D721Med (cell line): ENCODE measurements at regions not wholly inside any gene's neighbourhood (a gene's known extent, or its start where the extent isn't known, plus 50 kb on each side); places are given as distances from the start of the nearest gene placed in this dataset.

Source experiments
- DNase-seq: peaks from one replicate; pipeline ENCODE4 v3.0.0; 2011; ENCODE audit warnings: low spot score; ENCODE audit not compliant: insufficient read length
- FAIRE-seq: peaks from 2 replicates; lab custom pipeline; 2011; peaks lifted over from hg19 to GRCh38; lab: Jason Lieb, UNC
- CTCF ChIP-seq: IDR thresholded peaks from 2 replicates; pipeline ENCODE4 v1.5.1; 2012; ENCODE audit warnings: mild to moderate bottlenecking, control low read depth; ENCODE audit not compliant: insufficient read depth; ENCODE audit errors: missing control alignments

- no peak for TF ChIP-seq CTCF
- FAIRE-seq (no peak), DNase-seq (no peak)
Measured at GRCh38 chr10:36612436-36612835, 513.0 kb upstream of the ANKRD30A start.

DNA sequence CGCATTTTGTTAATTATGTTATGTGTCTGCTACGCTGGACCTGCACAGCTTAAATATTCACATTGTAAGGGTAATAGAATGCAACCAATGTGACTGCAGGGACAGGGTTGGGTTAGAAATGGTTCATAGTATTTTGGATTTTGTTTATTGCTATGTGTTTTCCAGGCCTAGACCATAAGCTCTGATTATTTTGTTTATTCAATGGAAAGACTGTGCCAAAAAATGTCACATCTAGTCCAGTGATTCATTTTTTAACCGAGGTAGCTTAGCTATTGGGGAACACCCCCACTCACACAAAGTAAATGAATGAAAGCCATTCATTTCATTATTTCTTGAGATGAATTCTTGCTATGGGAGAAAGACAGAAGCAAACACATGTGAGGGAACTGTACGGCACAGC, 516.5 kb upstream of the ANKRD30A start:
- DNase-seq (no peak), FAIRE-seq (no peak)
- no peak for TF ChIP-seq CTCF

GRCh38 chr10:36608251-36608650, 517.1 kb upstream of the ANKRD30A start:
- no peak for FAIRE-seq
- DNase-seq, result no peak
- no peak for TF ChIP-seq CTCF

- no peak for FAIRE-seq
- no peak for DNase-seq
- no peak for TF ChIP-seq CTCF
Measured at GRCh38 chr10:36606234-36606839, 519.1 kb upstream of the ANKRD30A start.

GRCh38 chr10:36604316-36604715, 521.1 kb upstream of the ANKRD30A start:
- FAIRE-seq, result no peak

GRCh38 chr10:36603688-36604087, 521.7 kb upstream of the ANKRD30A start:
- DNase-seq (no peak), FAIRE-seq (no peak)
- no peak for TF ChIP-seq CTCF

More at GRCh38 chr10:36604316-36604715, 521.1 kb upstream of the ANKRD30A start:
- no peak for TF ChIP-seq CTCF
- DNase-seq, result no peak

DNA sequence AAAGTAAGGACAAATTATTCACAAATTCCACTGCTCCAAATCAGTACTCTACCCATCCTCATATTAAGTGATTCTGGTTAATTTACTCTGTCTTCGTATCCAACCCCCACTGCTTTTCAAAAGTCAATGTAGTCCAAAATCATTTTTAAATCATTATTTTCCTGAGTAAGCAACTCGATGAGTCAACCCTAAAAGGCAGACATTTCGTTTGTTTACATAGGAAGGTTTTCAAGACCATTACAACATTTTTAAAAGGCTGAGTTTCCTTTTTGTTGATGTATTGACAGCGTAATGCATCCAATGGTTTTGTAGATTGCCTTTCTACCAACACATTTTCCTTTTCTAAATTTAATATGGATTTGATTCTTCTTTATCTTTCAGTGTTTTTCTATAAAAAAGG, 523.0 kb upstream of the ANKRD30A start:
- FAIRE-seq, result no peak
- TF ChIP-seq CTCF, result no peak
- DNase-seq, result no peak
